ENCODE measurements at regions not wholly inside any gene's neighbourhood (a gene's known extent, or its start where the extent isn't known, plus 50 kb on each side); places are given as distances from the start of the nearest gene placed in this dataset.

DNA sequence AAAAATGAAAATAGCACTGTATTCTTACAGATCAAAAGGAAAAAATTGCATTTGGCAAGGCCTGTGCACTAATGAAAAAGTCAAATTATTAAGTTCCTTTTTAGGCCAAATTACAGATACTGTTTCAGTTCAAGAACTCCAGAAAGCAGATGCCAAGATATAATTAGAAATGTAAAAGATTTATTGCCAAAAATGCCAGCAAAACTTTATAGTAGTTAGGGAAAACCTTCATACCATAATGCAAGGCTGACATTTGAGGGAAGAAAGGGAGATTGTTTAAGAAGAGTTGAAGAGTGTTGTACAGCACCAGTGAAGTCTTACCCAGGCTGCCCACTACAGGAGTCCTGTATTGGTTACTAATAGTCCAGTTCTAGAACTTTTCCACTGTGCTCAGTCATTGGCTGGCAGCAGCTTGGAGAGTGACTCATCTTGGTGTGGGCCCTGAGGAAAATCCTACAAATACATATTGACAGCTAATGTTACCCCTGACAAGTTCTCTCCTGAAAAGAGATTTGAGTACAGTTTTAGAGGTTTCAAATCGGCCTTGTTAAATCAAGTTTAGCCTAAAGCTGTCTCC lies 600.4 kb downstream of the C12orf50 start:
- TF ChIP-seq POLR2A (IDR thresholded peaks at IDR 0.05; ENCODE audit: low read depth, low read length) (no peak), TAF1 (IDR thresholded peaks at IDR 0.05; ENCODE audit: low read depth, low read length) (no peak), POLR2AphosphoS5 (IDR thresholded peaks at IDR 0.05; ENCODE audit: low read depth, low read length) (no peak), SPI1 (IDR thresholded peaks at IDR 0.05; ENCODE audit: low read depth, low read length) (no peak), POU2F2 (IDR thresholded peaks at IDR 0.05; ENCODE audit: low read depth, low read length) (no peak)

All from GM12891 (cell line).